Activated CD8-positive, alpha-beta memory T cell treated with anti-CD3 and anti-CD28 coated beads, Interleukin-2, amount 10 ng/mL, durations not matched to agents 7 days and 5 days (primary cell): ENCODE measurements at regions not wholly inside any gene's neighbourhood (a gene's known extent, or its start where the extent isn't known, plus 50 kb on each side); places are given as distances from the start of the nearest gene placed in this dataset.

Source experiments
- ATAC-seq: fragments of 150-1000 bp; cut with Tn5 transposase; one replicate; pipeline ENCODE4 v1.10.0; 2021; ENCODE audit warnings: moderate library complexity
- CTCF ChIA-PET: fragments of 350-600 bp; sonication (Branson Sonifier 250); formaldehyde crosslinking; loops from one replicate; lab custom pipeline; 2021; ENCODE audit warnings: antibody characterized with exemption; lab: Charles Lee
- DNase-seq: peaks from one replicate; pipeline ENCODE4 v3.0.0-alpha.2; 2020
- H3K27ac Mint-ChIP-seq: one replicate; pipeline ENCODE4 v1.8.0; 2021; ENCODE audit warnings: mild to moderate bottlenecking, mixed read lengths
- H3K27me3 Mint-ChIP-seq: one replicate; pipeline ENCODE4 v1.8.0; 2021; ENCODE audit warnings: mixed read lengths
- H3K36me3 Mint-ChIP-seq: one replicate; pipeline ENCODE4 v1.8.0; 2021; ENCODE audit warnings: mild to moderate bottlenecking, mixed read lengths
- H3K4me1 Mint-ChIP-seq: one replicate; pipeline ENCODE4 v1.8.0; 2021; ENCODE audit warnings: mixed read lengths
- H3K4me3 Mint-ChIP-seq: one replicate; pipeline ENCODE4 v1.8.0; 2021; ENCODE audit warnings: mild to moderate bottlenecking, moderate library complexity, mixed read lengths
- H3K9me3 Mint-ChIP-seq: one replicate; pipeline ENCODE4 v1.8.0; 2022; ENCODE audit warnings: low read depth, mixed read lengths

DNA sequence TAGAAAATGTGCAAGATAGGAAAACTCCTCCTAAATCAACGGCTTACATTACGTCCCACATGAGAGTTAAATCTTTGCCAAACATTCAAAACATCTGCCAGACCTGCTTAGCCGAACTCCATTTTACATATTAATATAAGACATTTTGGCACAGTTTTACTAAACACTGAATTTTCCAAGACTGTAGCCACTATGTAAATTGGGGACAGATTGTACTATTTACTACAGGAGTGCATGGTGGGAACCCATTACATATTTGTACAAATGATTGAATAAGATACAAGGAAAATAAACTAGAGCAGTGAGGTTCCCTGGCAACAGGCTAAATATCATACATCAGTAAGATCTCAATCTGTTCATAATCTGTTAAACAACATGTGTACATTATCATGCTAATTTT, 1234.4 kb downstream of the KCNT2 start:
- H3K27ac Mint-ChIP-seq: no peak overlapping the region
- H3K36me3 Mint-ChIP-seq: no peaks in the 10 kb centered on the region
- no peaks in the 10 kb centered on the region for H3K27me3 Mint-ChIP-seq
- CTCF ChIA-PET: no interaction called here
- ATAC-seq (no peak), DNase-seq (no peak)
- H3K4me1 Mint-ChIP-seq: no peaks in the 10 kb centered on the region
- no peaks in the 10 kb centered on the region for H3K9me3 Mint-ChIP-seq
- no peak overlapping the region for H3K4me3 Mint-ChIP-seq

GRCh38 chr1:195345149-195345548, 1263.1 kb downstream of the KCNT2 start:
- Mint-ChIP-seq H3K4me3 (no peak overlapping the region), H3K36me3 (no peaks in the 10 kb centered on the region), H3K4me1 (no peaks in the 10 kb centered on the region), H3K9me3 (no peaks in the 10 kb centered on the region), H3K27ac (no peak overlapping the region), H3K27me3 (no peaks in the 10 kb centered on the region)
- ATAC-seq (no peak), DNase-seq (no peak)
- CTCF ChIA-PET: no interaction called here

DNA sequence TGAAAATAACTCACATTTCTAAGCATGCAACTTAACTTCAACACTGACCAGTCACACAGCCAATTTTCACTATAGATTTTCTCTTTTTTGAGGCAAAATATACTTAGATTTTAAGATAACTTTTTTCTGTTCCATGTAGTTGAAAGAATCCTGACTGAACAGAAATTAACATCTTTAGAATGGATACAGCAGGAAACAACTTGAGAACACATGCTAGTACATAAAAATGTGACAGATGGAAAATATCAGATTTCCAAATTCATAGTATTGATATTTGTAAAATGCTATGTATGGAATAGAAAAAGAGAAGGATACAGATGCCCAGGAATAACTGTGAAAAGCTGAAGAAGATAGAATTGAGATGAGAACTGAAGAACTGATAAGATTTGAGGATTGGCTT, 1270.6 kb downstream of the KCNT2 start:
- Mint-ChIP-seq H3K4me1 (no peaks in the 10 kb centered on the region), H3K4me3 (no peak overlapping the region), H3K36me3 (no peaks in the 10 kb centered on the region), H3K9me3 (no peaks in the 10 kb centered on the region), H3K27me3 (no peaks in the 10 kb centered on the region), H3K27ac (no peak overlapping the region)
- ATAC-seq (no peak), DNase-seq (no peak)
- CTCF ChIA-PET: no interaction called here

GRCh38 chr1:195336812-195337211, 1271.4 kb downstream of the KCNT2 start:
- no peaks in the 10 kb centered on the region for H3K36me3 Mint-ChIP-seq
- no peak overlapping the region for H3K27ac Mint-ChIP-seq
- CTCF ChIA-PET: no interaction called here
- no peaks in the 10 kb centered on the region for H3K27me3 Mint-ChIP-seq
- DNase-seq (no peak), ATAC-seq (no peak)
- no peak overlapping the region for H3K4me3 Mint-ChIP-seq
- H3K9me3 Mint-ChIP-seq: no peaks in the 10 kb centered on the region
- H3K4me1 Mint-ChIP-seq: no peaks in the 10 kb centered on the region

- Mint-ChIP-seq H3K9me3 (no peaks in the 10 kb centered on the region), H3K36me3 (no peaks in the 10 kb centered on the region), H3K4me3 (no peak overlapping the region), H3K4me1 (no peaks in the 10 kb centered on the region), H3K27ac (no peak overlapping the region), H3K27me3 (no peaks in the 10 kb centered on the region)
- ATAC-seq (no peak), DNase-seq (no peak)
- CTCF ChIA-PET: no interaction called here
Observed at GRCh38 chr1:195335541-195335940, 1272.7 kb downstream of the KCNT2 start.

- DNase-seq (no peak), ATAC-seq (no peak)
- Mint-ChIP-seq H3K27me3 (no peaks in the 10 kb centered on the region), H3K9me3 (no peaks in the 10 kb centered on the region), H3K4me3 (no peak overlapping the region), H3K4me1 (no peaks in the 10 kb centered on the region), H3K27ac (no peak overlapping the region), H3K36me3 (no peaks in the 10 kb centered on the region)
- CTCF ChIA-PET: no interaction called here
Observed at GRCh38 chr1:195332102-195332501, 1276.1 kb downstream of the KCNT2 start.

DNA sequence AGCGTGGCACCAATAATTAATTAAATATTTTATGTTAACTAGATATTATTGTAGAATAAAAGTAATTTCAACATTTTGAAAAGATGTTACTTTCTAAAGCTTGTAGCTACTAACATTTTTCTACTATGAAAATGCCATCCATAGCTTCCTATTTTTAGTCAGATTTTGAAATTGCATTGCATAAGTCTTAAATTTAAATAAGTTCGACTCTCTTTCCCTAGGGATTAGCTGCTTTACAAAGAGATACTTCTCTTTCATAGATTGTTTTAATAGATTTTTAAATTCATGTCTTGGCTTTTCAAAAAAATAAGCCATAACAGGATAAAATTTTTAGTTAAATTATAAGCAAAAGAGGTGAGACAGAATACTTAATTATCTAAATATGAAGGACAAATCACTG, 1279.6 kb downstream of the KCNT2 start:
- Mint-ChIP-seq H3K4me3 (no peak overlapping the region), H3K27ac (no peak overlapping the region), H3K9me3 (peaks cover 2% of the 10 kb centered on the region), H3K27me3 (no peaks in the 10 kb centered on the region), H3K36me3 (no peaks in the 10 kb centered on the region), H3K4me1 (no peaks in the 10 kb centered on the region)
- DNase-seq (no peak), ATAC-seq (no peak)
- CTCF ChIA-PET: no interaction called here

GRCh38 chr1:195328102-195328501, 1280.1 kb downstream of the KCNT2 start:
- no peak for ATAC-seq
- Mint-ChIP-seq H3K27ac (no peak overlapping the region), H3K4me3 (no peak overlapping the region), H3K27me3 (no peaks in the 10 kb centered on the region), H3K36me3 (no peaks in the 10 kb centered on the region), H3K9me3 (peaks cover 2% of the 10 kb centered on the region), H3K4me1 (no peaks in the 10 kb centered on the region)
- CTCF ChIA-PET: interaction anchor here (0.7 kb wide), 1 partner anchor 13 kb away, joined by 3 read pairs; no protein-coding TSS in a partner anchor
- no peak for DNase-seq

- CTCF ChIA-PET: interaction anchor here (0.7 kb wide), 1 partner anchor 14 kb away, joined by 3 read pairs; no protein-coding TSS in a partner anchor
- ATAC-seq: no peak
- H3K4me3 Mint-ChIP-seq: no peak overlapping the region
Observed at GRCh38 chr1:195327361-195327760, 1280.9 kb downstream of the KCNT2 start.

GRCh38 chr1:195326325-195326724, 1281.9 kb downstream of the KCNT2 start:
- H3K27me3 Mint-ChIP-seq: no peaks in the 10 kb centered on the region
- no peaks in the 10 kb centered on the region for H3K36me3 Mint-ChIP-seq
- peaks cover 2% of the 10 kb centered on the region for H3K9me3 Mint-ChIP-seq
- CTCF ChIA-PET: no interaction called here
- no peaks in the 10 kb centered on the region for H3K4me1 Mint-ChIP-seq
- H3K27ac Mint-ChIP-seq: no peak overlapping the region
- ATAC-seq (no peak), DNase-seq (no peak)
- H3K4me3 Mint-ChIP-seq: no peak overlapping the region

More at GRCh38 chr1:195327361-195327760, 1280.9 kb downstream of the KCNT2 start:
- H3K4me1 Mint-ChIP-seq: no peaks in the 10 kb centered on the region
- no peak for DNase-seq
- no peaks in the 10 kb centered on the region for H3K36me3 Mint-ChIP-seq
- H3K27ac Mint-ChIP-seq: no peak overlapping the region
- H3K27me3 Mint-ChIP-seq: no peaks in the 10 kb centered on the region
- peaks cover 2% of the 10 kb centered on the region for H3K9me3 Mint-ChIP-seq

DNA sequence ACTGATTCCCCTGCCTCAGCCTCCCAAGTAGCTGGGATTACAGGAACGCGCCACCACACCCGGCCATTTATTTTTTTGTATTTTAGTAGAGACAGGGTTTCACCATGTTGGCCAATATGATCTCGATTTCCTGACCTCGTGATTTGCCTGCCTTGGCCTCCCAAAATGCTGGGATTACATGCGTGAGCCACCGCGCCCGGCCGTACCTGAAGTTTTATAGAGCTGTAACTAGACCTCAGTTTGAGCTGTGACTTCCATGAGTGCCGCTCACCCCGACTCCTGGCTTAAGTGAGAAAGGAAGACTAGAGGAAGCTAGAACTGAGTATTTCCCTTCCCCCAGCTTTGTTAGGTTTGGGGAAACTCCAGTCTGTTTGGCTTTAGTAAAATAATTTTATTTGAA, 1283.1 kb downstream of the KCNT2 start:
- no peak for ATAC-seq

DNA sequence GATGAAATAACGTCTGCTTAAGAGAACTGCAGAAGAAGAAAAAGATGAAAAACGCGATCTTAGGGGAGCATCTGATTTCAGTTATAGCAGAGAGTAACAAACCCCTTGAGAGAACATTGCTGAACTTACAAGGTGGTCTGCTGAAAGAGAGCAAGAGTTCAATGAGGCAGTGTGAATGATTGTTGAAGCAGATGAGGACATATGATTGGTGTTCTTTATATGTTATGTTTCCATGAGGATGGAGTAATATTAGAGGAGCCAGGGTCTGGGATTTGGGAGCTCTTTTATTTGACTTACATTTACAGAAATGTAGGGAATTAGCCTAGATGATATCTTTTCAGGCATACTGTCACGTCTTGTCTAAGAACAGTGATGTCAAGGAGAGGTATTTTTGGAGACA, 1302.0 kb downstream of the KCNT2 start:
- H3K27ac Mint-ChIP-seq: no peak overlapping the region
- no peaks in the 10 kb centered on the region for H3K36me3 Mint-ChIP-seq
- CTCF ChIA-PET: no interaction called here
- H3K4me3 Mint-ChIP-seq: no peak overlapping the region
- H3K4me1 Mint-ChIP-seq: no peaks in the 10 kb centered on the region
- DNase-seq (no peak), ATAC-seq (no peak)
- H3K9me3 Mint-ChIP-seq: no peaks in the 10 kb centered on the region
- H3K27me3 Mint-ChIP-seq: no peaks in the 10 kb centered on the region

More for the DNA sequence above, 1283.1 kb downstream of the KCNT2 start:
- Mint-ChIP-seq H3K9me3 (peaks cover 2% of the 10 kb centered on the region), H3K36me3 (no peaks in the 10 kb centered on the region), H3K27me3 (no peaks in the 10 kb centered on the region), H3K4me3 (no peak overlapping the region), H3K27ac (no peak overlapping the region), H3K4me1 (no peaks in the 10 kb centered on the region)
- CTCF ChIA-PET: no interaction called here
- DNase-seq: no peak

GRCh38 chr1:195294911-195295310, 1313.3 kb downstream of the KCNT2 start:
- CTCF ChIA-PET: interaction anchor here (0.6 kb wide), 1 partner anchor 528 kb away, joined by 3 read pairs; no protein-coding TSS in a partner anchor
- Mint-ChIP-seq H3K27ac (no peak overlapping the region), H3K4me1 (no peaks in the 10 kb centered on the region), H3K9me3 (no peaks in the 10 kb centered on the region), H3K36me3 (no peaks in the 10 kb centered on the region), H3K27me3 (no peaks in the 10 kb centered on the region), H3K4me3 (no peak overlapping the region)
- DNase-seq: no peak
- ATAC-seq: no peak

DNA sequence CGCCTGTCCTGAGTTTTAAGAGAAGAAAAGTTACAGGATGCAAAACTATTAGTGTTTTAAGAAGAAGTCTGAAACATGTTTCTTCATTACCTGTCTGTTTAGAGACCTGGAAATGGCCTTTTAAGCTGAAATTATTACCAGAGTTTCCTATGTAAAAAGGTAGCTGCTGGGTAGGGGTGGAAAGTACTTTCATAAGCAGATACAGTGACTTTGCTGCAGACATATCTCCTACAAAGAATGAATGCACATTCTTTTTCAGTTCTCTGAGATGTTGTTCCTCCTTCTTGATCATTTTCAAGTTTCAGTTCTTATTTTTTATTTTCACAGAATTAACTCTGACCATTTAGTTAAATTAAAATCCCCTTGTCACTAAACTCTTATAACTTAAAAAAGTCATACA, 1329.6 kb downstream of the KCNT2 start:
- DNase-seq (no peak), ATAC-seq (no peak)
- no peaks in the 10 kb centered on the region for H3K27me3 Mint-ChIP-seq
- H3K36me3 Mint-ChIP-seq: no peaks in the 10 kb centered on the region
- CTCF ChIA-PET: no interaction called here
- H3K9me3 Mint-ChIP-seq: no peaks in the 10 kb centered on the region
- no peaks in the 10 kb centered on the region for H3K4me1 Mint-ChIP-seq
- H3K27ac Mint-ChIP-seq: no peak overlapping the region
- no peak overlapping the region for H3K4me3 Mint-ChIP-seq

DNA sequence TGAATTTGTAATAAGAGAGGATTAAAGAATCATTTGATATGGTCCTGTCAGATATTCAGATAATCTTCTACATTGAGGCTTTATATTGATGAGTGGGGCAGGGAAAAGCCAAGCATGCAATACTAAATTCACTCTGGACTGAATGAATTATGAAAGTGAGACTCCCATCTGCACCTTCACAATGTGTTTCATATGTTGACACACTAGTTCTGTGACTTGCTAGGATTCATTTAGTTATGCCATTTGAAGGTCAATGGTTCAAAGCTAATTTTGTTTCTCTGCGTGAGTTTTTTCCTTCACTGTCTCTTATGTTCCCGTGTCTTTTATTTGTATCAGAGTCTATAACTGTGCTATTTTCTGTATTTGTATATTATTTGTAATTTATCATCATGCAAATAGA, 1332.5 kb downstream of the KCNT2 start:
- Mint-ChIP-seq H3K4me1 (no peaks in the 10 kb centered on the region), H3K27me3 (no peaks in the 10 kb centered on the region)
- CTCF ChIA-PET: no interaction called here

More for the DNA sequence above, 1332.5 kb downstream of the KCNT2 start:
- no peaks in the 10 kb centered on the region for H3K9me3 Mint-ChIP-seq
- no peak overlapping the region for H3K27ac Mint-ChIP-seq
- no peaks in the 10 kb centered on the region for H3K36me3 Mint-ChIP-seq
- DNase-seq (no peak), ATAC-seq (no peak)
- H3K4me3 Mint-ChIP-seq: no peak overlapping the region
